ENCODE measurements at regions not wholly inside any gene's neighbourhood (a gene's known extent, or its start where the extent isn't known, plus 50 kb on each side); places are given as distances from the start of the nearest gene placed in this dataset.

DNA sequence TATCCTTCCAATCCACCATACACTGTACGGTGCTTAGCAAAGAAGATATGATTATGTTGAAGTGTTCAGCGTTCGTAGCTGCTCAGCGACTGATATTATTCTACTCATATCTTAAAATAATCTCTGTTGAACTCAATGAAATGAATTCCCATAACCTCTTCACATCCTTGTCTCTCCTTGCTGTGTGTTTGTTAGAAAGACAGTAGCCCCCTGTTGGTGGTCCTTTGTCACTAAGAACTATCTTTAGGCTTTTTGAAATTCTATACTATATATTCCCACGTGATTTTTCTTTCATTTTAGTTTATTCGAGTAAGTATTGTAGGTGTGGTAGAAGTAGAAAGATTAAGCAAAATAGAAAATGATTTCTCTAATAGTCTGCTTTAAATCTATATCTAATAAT is 762.8 kb upstream of the WWC1 start:
- no peak for DNase-seq

DNA sequence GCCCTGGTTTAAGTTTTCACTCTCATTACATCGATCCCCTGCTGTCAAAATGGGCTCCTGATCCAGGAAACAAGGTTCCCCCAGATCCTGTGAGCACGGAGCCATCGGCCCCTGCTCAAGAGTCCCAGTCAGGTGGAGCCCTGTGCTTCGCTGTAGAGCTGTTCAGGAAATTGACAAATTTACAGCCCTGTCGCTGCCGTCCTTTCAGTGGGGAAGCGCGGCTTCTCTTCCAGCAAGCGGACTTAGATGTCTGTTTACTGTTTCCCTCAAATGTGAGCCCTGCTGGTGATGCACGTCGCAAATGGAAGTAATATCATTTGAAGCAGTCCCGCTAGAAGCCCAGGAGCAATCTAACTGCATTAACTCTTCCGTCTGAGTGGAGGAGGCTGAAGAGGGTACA is 760.9 kb upstream of the WWC1 start:
- no peak for DNase-seq

DNA sequence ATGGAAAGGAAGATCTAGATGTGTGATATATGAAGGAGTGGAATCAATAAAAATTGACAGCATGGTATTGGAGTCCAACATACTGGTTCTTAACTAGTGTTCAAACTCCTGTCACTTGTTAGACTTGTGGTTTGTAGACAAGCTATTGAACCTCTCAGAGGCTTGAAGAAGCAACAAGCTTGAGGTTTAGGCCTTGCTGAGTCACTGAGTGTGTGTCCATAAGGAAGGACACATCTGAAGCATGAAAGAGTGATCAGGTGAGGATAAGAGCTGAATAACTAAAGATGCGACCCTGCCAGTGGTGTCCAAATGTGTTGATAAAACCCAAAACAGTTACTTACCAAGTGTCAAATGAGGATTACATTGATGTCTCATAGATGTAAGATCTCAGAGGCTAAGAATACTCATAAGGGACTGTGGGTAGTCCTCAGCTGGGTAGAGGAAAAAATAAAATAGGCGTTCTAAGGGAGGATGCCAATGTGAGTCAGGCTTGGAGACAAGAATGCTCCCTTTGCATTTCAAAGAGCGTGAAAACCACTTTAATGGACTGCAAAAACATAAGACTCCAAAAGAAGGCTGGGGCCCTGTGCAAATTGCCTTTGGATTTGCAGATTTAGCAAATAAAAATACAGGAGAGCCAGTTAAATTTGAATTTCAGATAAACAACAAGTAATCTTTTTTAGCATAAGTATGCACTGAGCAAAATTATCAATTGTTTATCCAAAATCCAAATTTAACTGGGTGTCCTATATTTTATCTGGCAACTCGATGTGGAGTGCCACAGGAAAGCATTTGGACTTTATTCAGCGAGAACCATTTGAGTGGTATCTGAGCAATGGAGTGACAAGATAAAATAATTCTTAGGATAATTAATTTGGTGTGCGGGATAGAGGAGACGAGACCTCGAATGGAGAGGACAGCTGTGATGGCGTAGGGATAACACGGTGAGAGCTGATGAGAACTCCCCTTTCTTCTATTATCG is 757.3 kb upstream of the WWC1 start:
- DNase-seq: no peak

- DNase-seq: no peak
Measured at GRCh38 chr5:167539747-167540146, 751.7 kb upstream of the WWC1 start.

DNA sequence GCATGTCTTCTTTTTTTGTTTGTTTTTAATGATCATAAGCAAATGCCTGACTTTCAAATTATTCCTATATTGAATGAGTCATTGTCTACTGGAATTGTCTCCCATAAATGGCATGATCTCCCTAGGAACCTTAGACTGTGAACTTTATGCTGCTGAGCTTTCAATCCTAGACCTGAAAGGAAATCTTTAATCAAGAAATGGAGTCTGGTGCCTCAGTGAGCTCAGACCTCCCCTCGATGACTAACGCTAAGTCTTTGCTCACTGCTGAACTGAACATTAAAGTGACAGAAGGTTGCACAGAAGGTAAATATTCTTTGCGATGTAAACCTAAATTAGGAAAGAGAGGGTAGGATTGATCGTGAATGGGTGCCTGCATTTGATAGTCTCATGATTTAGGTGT is 745.2 kb upstream of the WWC1 start:
- DNase-seq: no peak

- DNase-seq: no peak
Measured at GRCh38 chr5:167552356-167552755, 739.1 kb upstream of the WWC1 start.

DNA sequence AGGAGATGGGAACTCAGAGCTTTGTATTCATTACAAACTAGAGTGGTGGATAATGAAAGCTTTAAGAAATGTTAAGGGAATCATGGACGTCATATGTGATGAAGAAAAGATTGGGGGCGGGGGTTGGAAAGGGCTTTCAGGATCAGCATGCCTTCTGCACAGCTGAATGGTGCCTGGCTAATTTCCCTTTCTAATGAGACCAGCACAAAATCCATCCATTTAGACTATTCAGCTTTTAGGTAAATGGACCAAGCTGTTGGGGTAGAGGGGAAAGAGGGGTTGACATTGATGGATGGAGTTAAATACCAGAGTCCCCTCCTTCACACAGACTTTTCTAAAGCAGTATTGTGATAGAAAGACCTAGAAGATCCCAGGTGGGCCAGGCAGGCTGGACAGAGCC is 737.9 kb upstream of the WWC1 start:
- no peak for DNase-seq

DNA sequence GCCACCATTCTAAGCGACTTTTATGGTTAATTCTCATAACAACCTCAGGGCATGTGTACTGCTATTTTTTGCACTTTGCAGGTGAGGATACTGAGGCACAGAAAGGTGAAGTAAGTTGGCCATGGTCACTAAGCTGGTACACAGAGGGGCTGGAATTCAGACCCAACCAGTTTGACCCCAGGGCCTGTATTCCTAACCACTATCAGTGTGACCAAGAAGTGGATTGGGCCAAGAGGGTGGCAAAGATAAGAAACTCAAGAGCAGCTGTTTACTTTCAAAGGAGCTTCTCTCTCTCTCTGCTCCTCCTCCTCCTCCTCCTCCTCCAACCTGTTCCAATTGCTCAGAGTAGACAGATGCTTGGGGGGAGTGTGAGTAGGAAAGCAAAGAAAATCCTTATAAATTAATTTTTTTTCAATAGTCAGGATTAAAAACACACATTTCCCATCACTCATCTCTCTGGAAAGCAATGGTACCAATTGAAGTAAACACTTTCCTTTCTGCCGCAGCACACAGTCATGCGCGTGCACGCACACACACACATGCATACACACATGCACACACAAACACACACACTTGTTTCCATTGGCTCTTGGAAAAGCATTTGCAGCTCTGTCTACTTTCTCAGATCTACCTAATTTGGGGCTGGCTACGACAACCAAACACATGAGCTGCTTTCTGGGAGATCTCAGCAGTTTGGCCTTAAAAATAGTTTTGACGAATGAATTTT is 736.7 kb upstream of the WWC1 start:
- DNase-seq: no peak

- no peak for DNase-seq
Measured at GRCh38 chr5:167555565-167556166, 735.8 kb upstream of the WWC1 start.

GRCh38 chr5:167557359-167557758 is 734.1 kb upstream of the WWC1 start:
- no peak for DNase-seq

GRCh38 chr5:167561796-167562195 is 729.6 kb upstream of the WWC1 start:
- DNase-seq: no peak

GRCh38 chr5:167564275-167564674 is 727.2 kb upstream of the WWC1 start:
- no peak for DNase-seq

DNA sequence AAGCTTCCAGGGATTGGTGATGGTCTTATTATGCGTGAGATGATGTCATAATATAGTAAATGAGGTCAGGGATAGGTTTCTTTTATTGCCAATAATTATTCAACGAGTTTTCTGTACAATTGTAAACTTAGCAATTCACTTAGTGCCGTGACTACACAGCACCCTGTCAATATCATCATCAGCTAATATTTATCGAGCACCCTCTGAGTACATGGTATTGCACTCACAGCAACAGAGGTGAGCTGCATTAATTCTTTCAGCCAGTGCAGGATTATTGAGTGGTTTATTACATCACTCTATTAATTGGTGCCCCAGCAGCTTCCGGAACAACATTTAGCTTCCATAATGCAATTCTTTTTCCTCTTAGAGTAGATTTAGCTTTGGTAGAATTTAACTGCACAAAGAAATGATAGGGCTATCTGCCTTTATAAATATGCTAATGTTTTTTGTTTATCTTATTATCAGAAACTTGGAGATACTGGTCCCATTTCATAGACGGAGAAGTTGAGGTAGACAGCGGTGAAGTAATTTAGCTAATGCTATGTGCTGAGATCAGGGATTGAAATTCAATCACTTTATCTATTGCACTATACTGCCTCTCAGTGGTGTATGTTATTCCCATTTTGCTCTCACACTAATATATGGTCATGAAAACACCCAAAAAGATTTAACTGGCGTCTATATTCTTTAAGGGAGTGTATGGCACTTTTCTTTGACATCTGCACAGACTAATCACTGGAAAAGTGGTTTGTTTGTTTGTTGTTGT is 726.1 kb upstream of the WWC1 start:
- DNase-seq: no peak

- DNase-seq: no peak
Measured at GRCh38 chr5:167570431-167570830, 721.0 kb upstream of the WWC1 start.

- no peak for DNase-seq
Measured at GRCh38 chr5:167571824-167572223, 719.6 kb upstream of the WWC1 start.

GRCh38 chr5:167573370-167574127 is 717.9 kb upstream of the WWC1 start:
- no peak for DNase-seq

DNA sequence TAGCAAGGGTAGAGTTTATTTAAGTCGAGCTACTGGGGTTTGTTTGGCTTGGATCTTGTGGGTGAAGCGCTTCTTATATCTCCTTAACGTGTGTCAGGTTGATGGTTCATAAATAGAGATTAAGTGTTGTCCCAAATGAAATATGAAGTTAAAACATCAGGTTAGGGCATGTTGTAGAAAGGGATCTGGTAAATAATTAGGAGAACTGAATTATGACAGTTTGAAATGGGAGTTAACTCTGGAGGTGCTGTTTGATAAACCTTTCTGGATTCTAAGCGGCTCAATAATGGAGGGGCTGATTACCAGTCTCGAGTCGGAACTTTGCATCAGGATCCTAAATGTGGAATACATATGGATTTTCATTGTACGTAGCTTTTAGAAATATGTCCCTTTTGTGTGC is 717.0 kb upstream of the WWC1 start:
- no peak for DNase-seq

DNA sequence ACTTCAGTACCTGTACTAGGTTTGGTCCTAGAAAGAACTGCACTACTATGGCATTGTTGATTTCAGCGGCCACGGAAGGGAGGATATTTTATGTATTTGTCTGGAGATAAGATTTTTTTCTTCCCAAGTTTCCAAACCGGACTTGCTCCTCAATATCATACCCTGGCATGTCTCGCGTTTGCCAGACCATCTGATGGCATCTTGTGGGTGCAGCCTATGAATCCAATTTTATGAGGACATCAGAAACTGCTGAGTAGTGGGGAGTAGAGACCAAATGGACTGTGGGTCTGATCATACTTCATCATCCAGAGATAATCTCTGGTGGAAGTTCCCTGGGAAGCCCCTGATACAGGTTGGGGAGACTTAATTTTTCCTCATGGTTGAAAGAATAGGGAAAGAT is 716.1 kb upstream of the WWC1 start:
- DNase-seq: no peak

DNA sequence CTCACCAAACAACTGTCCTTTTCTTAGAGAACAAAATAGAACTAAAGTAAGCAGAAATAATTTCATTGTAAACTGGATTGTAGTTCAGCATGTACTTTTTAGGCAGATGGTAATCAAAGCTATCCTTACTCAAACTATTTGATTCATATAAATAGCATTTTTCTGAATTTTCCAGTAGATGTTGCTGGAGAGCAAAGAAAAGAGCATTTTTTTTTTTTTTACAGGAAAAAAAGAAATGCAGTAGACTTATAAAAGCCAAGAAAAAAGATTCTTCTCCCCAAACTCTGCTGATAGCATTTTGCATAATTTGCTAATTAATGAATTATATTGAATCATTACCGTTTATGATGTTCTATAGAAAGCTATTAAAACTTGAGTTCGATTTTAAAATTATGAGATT is 715.3 kb upstream of the WWC1 start:
- DNase-seq: no peak

- DNase-seq: no peak
Measured at GRCh38 chr5:167576897-167577296, 714.5 kb upstream of the WWC1 start.

DNA sequence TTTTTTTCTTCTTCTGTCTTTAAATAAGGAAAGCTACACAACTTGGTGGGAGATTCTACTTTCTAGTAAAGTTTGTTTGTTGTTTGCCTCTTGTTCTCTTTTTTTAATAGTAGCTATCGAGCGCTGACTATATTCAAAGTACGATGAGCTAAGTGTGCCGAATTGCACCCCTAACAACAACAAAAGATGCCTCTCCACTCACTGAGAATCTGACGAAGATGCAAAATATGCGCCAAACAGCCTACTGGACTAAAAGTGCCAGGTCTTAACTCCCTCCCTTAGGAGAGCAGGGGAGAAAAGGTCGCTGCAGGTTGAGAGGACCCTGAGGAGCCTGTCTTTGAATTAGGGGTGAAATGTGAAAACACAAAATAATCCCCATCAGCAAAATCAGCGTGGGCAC is 713.8 kb upstream of the WWC1 start:
- no peak for DNase-seq

DNA sequence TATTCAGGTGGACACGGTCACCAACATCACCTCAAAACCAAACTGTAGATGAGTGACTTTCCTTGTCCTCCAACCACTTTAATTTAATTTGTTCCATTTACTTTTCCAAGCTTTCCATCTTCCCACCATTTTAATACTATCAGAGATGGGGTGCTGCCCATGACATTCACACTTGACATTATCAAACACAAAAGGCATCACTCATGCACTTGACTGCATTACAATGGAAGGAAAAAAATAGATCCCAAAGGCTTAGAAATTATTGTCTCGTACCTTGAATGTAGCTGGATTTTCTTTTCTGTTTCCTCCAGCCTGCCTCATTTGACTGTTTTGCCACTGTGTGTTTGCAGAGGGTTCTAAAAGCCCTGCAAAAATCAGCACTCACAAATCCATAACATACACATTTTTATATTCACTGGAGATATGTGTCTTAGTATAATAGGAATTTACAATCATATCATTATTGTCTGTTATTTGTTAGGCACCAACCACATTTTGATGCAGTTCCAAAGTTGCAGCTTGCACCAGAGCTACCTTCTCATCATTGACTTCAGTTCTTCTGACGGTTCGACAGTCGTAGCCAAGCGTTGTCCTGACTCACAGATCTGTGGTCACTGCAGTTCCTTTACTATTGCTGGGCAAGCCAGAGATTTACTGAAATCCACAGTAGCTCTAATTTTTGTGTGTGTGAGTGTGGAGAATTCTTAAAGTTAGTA is 712.3 kb upstream of the WWC1 start:
- no peak for DNase-seq
